CD4-positive, alpha-beta T cell (primary cell): ENCODE measurements at regions not wholly inside any gene's neighbourhood (a gene's known extent, or its start where the extent isn't known, plus 50 kb on each side); places are given as distances from the start of the nearest gene placed in this dataset.

Source experiments
- ATAC-seq: fragments of 200-7000 bp; cut with Tn5 transposase; one replicate; pipeline ENCODE4 v1.10.0; 2022; ENCODE audit warnings: mild to moderate bottlenecking; ENCODE audit not compliant: poor library complexity
- CTCF ChIA-PET: fragments of 350-600 bp; sonication (Branson Sonifier 250); formaldehyde crosslinking; loops from one replicate; lab custom pipeline; 2021; ENCODE audit warnings: antibody characterized with exemption, inconsistent platforms; lab: Charles Lee
- POLR2A ChIA-PET: fragments of 350-600 bp; sonication (Branson Sonifier 250); formaldehyde crosslinking; loops from one replicate; lab custom pipeline; 2021; ENCODE audit warnings: antibody characterized with exemption, inconsistent platforms; lab: Charles Lee
- DNase-seq, 14 experiments: peaks; one replicate each; pipeline ENCODE4 v3.0.0-alpha.2; 2013 to 2020; ENCODE audit warnings: mixed read lengths in 2 of 14
- H3K27ac ChIP-seq, 2 donors: one replicate each; pipeline versions ENCODE4 v1.5.1 to v1.7.0; 2013; ENCODE audit warnings: low read length in 2 of 2, low read depth in 1 of 2, mild to moderate bottlenecking in 1 of 2
- H3K27me3 ChIP-seq, 2 experiments: 1 replicate in 1 of 2; 2 replicates in 1 of 2; pipeline versions ENCODE4 v1.6.1 to v1.7.0; 2013; ENCODE audit warnings: low read length in 2 of 2, control low read depth in 1 of 2, mild to moderate bottlenecking in 1 of 2, moderate library complexity in 1 of 2; ENCODE audit not compliant: insufficient read depth in 2 of 2, control insufficient read depth in 1 of 2
- H3K36me3 ChIP-seq: one replicate; pipeline ENCODE4 v1.6.1; 2013; ENCODE audit warnings: low read length, control low read depth; ENCODE audit not compliant: insufficient read depth
- H3K4me1 ChIP-seq: one replicate; pipeline ENCODE4 v1.6.1; 2013; ENCODE audit warnings: low read length, control low read depth; ENCODE audit not compliant: insufficient read depth
- H3K4me3 ChIP-seq: one replicate; pipeline ENCODE4 v1.5.1; 2013; ENCODE audit warnings: mild to moderate bottlenecking, low read length, moderate library complexity
- H3K9me3 ChIP-seq, 2 experiments: 1 replicate in 1 of 2; 2 replicates in 1 of 2; pipeline versions ENCODE4 v1.6.1 to v1.7.0; 2013; ENCODE audit warnings: low read length in 2 of 2, mild to moderate bottlenecking in 2 of 2, control low read depth in 1 of 2, moderate library complexity in 1 of 2; ENCODE audit not compliant: control insufficient read depth in 1 of 2, insufficient read depth in 1 of 2
- H3K27ac Mint-ChIP-seq: one replicate; pipeline ENCODE4 v1.8.0; 2020; ENCODE audit warnings: mixed read lengths
- H3K27me3 Mint-ChIP-seq: one replicate; pipeline ENCODE4 v1.8.0; 2021; ENCODE audit warnings: mixed read lengths
- H3K36me3 Mint-ChIP-seq: one replicate; pipeline ENCODE4 v1.8.0; 2021; ENCODE audit warnings: low read depth, mixed read lengths
- H3K4me1 Mint-ChIP-seq: one replicate; pipeline ENCODE4 v1.8.0; 2021; ENCODE audit warnings: low read depth, mixed read lengths
- H3K4me3 Mint-ChIP-seq: one replicate; pipeline ENCODE4 v1.8.0; 2020; ENCODE audit warnings: mild to moderate bottlenecking, mixed read lengths
- H3K9me3 Mint-ChIP-seq: one replicate; pipeline ENCODE4 v1.8.0; 2020; ENCODE audit warnings: mixed read lengths
- CTCF ChIP-seq: fragments of 200-600 bp; IDR thresholded peaks from one replicate; pipeline ENCODE4 v1.8.0; 2022; ENCODE audit warnings: antibody characterized with exemption, mild to moderate bottlenecking
- intact Hi-C, 2 experiments: fragments of 100-400 bp; cut with DNase I in 1 of 2; cut with micrococcal nuclease in 1 of 2; formaldehyde crosslinking; loops; one replicate each; pipeline versions ENCODE4 v1.15.1 to v1.9.0; 2023 to 2025; cut with DNase I, micrococcal nuclease

- CTCF ChIA-PET = interaction anchor here (0.7 kb wide), 1 partner anchor 1330 kb away, joined by 3 read pairs; no protein-coding TSS in a partner anchor
Observed at GRCh38 chr5:143966280-143966679, 154.3 kb downstream of the HMHB1 start.

DNA sequence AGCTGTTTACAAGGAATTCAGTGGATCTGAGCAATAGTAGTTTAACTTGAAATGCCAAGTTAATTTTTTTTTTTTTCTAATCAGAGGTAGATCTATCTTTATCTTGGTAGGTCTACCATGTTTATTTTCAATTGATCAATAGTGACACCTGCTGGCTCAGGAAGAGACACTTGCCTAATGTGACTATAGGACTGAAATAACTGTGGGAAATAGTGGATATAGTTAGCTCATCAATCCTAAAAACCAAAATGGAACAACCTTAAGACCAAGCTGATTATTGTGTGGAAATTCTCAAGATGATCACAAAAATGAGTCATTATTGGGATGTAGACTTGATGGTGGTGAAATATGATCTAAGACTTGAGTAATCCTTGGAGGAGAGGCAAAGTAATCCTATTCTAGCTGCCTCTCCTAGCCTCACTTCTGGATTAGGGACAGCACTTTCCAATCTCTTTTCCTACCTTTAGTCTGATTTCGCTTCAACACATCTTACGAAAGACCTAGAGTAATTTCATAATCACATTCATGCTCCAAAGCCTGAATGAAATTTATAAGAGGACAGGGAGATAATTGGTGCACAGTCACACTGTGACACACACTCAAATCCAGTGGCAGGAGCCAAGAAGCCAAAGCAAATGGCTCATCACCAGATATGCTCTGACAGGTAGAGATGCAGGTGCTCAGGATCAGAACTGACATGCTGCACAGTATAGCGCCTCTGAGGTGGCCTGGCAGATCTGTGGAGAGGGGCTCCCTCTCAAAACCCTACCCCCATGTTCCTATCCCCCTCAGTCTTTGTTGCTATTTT, 156.3 kb downstream of the HMHB1 start:
- Mint-ChIP-seq H3K4me3 (no peak overlapping the region), H3K27ac (no peak overlapping the region), H3K4me1 (no peaks in the 10 kb centered on the region), H3K9me3 (no peaks in the 10 kb centered on the region), H3K36me3 (no peaks in the 10 kb centered on the region), H3K27me3 (peaks cover 7% of the 10 kb centered on the region)
- peak; percentile 60 for TF ChIP-seq CTCF
- no peak overlapping the region for H3K27ac ChIP-seq
- H3K9me3 ChIP-seq = no peaks in the 10 kb centered on the region
- ChIA-PET CTCF (no interaction called here), POLR2A (interaction anchor here (0.6 to 1.0 kb wide), 2 partner anchors 222 to 564 kb away, joined by 4 read pairs; partner anchors contain the start of gene NR3C1)
- H3K4me1 ChIP-seq = no peaks in the 10 kb centered on the region
- no peaks in the 10 kb centered on the region for H3K36me3 ChIP-seq
- intact Hi-C loops = loop anchor here in 1 of 2 experiments (5.0 to 10.0 kb wide), 4 partner anchors 224 to 1253 kb away; no protein-coding TSS in a partner anchor
- H3K4me3 ChIP-seq = no peak overlapping the region
- ATAC-seq (no peak), DNase-seq (peak in 4 of 14 experiments; percentile 5 to 52 (median 47))
- no peaks in the 10 kb centered on the region for H3K27me3 ChIP-seq

More at GRCh38 chr5:143966280-143966679, 154.3 kb downstream of the HMHB1 start:
- Histone ChIP-seq H3K4me3 (no peak overlapping the region), H3K27ac (no peak overlapping the region), H3K9me3 (no peaks in the 10 kb centered on the region), H3K4me1 (no peaks in the 10 kb centered on the region), H3K36me3 (no peaks in the 10 kb centered on the region), H3K27me3 (no peaks in the 10 kb centered on the region)
- Mint-ChIP-seq H3K4me1 (no peaks in the 10 kb centered on the region), H3K9me3 (no peaks in the 10 kb centered on the region), H3K36me3 (no peaks in the 10 kb centered on the region), H3K27me3 (peaks cover 7% of the 10 kb centered on the region), H3K27ac (no peak overlapping the region), H3K4me3 (no peak overlapping the region)
- no peak for DNase-seq
- no peak for ATAC-seq
- intact Hi-C loops = loop anchor here in 1 of 2 experiments (5.0 to 10.0 kb wide), 4 partner anchors 226 to 1251 kb away; no protein-coding TSS in a partner anchor
- POLR2A ChIA-PET = no interaction called here
- no peak for TF ChIP-seq CTCF

- Histone ChIP-seq H3K27ac (no peak overlapping the region), H3K4me3 (no peak overlapping the region), H3K9me3 (no peaks in the 10 kb centered on the region), H3K4me1 (no peaks in the 10 kb centered on the region), H3K36me3 (no peaks in the 10 kb centered on the region), H3K27me3 (no peaks in the 10 kb centered on the region)
- Mint-ChIP-seq H3K27ac (no peak overlapping the region), H3K4me1 (no peaks in the 10 kb centered on the region), H3K27me3 (peaks cover 7% of the 10 kb centered on the region), H3K9me3 (no peaks in the 10 kb centered on the region), H3K4me3 (no peak overlapping the region), H3K36me3 (no peaks in the 10 kb centered on the region)
- ATAC-seq (no peak), DNase-seq (no peak)
- POLR2A ChIA-PET = no interaction called here
- CTCF ChIA-PET = no interaction called here
- intact Hi-C loops = no loop called here
- TF ChIP-seq CTCF = no peak
Observed at GRCh38 chr5:143970159-143970558, 158.2 kb downstream of the HMHB1 start.
